ENCODE measurements at regions not wholly inside any gene's neighbourhood (a gene's known extent, or its start where the extent isn't known, plus 50 kb on each side); places are given as distances from the start of the nearest gene placed in this dataset.

DNA sequence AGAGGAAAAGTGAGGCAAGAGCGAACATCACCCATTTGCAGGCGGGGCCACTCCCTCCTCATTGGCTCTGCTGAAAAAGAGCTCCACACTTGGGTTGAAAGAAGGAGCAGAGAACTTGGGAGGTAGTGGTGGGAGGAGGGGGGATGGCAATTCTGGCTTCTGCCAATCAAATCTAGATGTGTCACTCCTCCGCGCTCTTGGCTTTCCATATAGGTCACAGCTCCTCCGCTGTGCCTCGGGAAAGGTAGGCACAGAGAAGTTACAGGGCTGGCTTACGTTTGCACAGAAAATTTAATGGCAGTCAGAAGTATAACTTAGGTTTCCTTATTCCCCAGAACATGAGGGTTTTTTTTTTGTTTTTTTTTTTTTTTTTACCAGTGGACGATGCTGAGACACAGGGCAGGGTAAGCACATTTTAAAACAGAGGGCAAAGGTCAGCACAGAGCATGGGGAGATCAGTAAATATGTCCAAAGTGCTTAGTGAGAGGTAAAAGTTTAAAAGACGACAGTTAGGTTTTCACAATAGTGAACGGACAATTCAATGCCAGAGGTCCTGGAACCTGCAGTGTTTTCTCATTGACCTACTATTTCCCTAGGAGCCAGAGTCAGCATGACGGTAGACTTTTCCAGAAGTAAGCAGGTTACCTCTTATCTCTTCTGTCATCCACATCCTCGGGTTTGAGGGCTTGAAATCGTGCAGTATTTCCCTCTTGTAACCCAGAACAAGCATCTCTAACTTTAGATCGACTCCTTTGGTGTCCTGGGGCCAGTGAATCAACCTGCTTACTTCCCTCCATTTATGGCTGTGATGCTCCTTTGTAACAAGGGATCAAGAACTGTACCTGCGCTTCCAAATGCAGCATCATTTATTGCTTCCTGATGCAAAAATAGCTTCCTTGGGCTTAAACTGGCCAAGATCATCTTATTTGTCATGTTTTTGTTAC is 258.9 kb upstream of the PROX1 start:
- Mint-ChIP-seq H3K27ac (ENCODE audit: unreplicated experiment) (no peak overlapping the region), H3K9me3 (ENCODE audit: low read depth) (peaks cover 12% of the 10 kb centered on the region), H3K36me3 (ENCODE audit: low read depth) (no peaks in the 10 kb centered on the region), H3K27me3 (ENCODE audit: low read depth) (peaks cover 4% of the 10 kb centered on the region), H3K4me1 (ENCODE audit: low read depth) (peaks cover 13% of the 10 kb centered on the region), H3K4me3 (ENCODE audit: unreplicated experiment) (no peak overlapping the region)
- no peak for DNase-seq (ENCODE audit: low spot score)
- TF ChIP-seq CTCF (IDR thresholded peaks at IDR 0.05) = no peak

GRCh38 chr1:213733705-213734104 is 254.1 kb upstream of the PROX1 start:
- no peak overlapping the region for H3K4me3 Mint-ChIP-seq (ENCODE audit: unreplicated experiment)
- peaks cover 12% of the 10 kb centered on the region for H3K9me3 Mint-ChIP-seq (ENCODE audit: low read depth)
- DNase-seq (ENCODE audit: low spot score) = no peak
- H3K4me1 Mint-ChIP-seq (ENCODE audit: low read depth) = no peaks in the 10 kb centered on the region
- H3K36me3 Mint-ChIP-seq (ENCODE audit: low read depth) = no peaks in the 10 kb centered on the region
- TF ChIP-seq CTCF (IDR thresholded peaks at IDR 0.05) = no peak
- no peaks in the 10 kb centered on the region for H3K27me3 Mint-ChIP-seq (ENCODE audit: low read depth)
- no peak overlapping the region for H3K27ac Mint-ChIP-seq (ENCODE audit: unreplicated experiment)

DNA sequence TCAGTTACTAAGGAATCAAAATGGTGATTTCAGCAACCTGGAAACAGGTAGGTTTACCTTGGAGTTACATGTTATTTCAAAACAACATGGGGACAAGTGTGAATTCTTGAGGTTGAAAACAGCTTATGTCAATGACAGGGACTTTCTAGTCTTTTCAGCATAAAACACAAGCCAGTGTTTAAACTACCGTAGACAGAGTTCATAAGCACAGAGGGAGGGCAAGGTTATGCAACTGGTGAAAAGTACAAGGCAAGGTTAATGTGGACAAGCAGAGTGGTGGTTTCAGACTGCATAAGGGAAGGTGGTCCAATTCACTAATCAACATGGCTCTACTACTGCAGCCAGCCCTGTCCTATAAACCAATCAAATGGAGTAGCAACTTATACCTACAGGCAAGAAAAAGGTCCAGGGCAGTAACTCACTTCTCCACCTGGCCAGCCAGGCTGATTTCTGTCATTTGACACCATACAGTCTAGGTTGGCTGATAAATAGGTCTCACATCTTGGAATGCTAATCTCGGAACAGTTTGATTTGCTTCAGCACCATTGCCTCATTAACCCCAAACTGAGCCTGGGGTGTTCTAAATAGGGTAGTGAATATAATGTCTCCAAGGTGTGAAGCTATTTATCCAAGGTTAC is 250.3 kb upstream of the PROX1 start:
- TF ChIP-seq CTCF (IDR thresholded peaks at IDR 0.05) = no peak
- no peaks in the 10 kb centered on the region for H3K9me3 Mint-ChIP-seq (ENCODE audit: low read depth)
- no peaks in the 10 kb centered on the region for H3K36me3 Mint-ChIP-seq (ENCODE audit: low read depth)
- H3K4me3 Mint-ChIP-seq (ENCODE audit: unreplicated experiment) = no peak overlapping the region
- DNase-seq (ENCODE audit: low spot score) = no peak
- H3K4me1 Mint-ChIP-seq (ENCODE audit: low read depth) = no peaks in the 10 kb centered on the region
- no peak overlapping the region for H3K27ac Mint-ChIP-seq (ENCODE audit: unreplicated experiment)
- no peaks in the 10 kb centered on the region for H3K27me3 Mint-ChIP-seq (ENCODE audit: low read depth)

- no peaks in the 10 kb centered on the region for H3K36me3 Mint-ChIP-seq (ENCODE audit: low read depth)
- H3K9me3 Mint-ChIP-seq (ENCODE audit: low read depth) = peaks cover 3% of the 10 kb centered on the region
- no peaks in the 10 kb centered on the region for H3K27me3 Mint-ChIP-seq (ENCODE audit: low read depth)
- H3K4me1 Mint-ChIP-seq (ENCODE audit: low read depth) = no peaks in the 10 kb centered on the region
- no peak for TF ChIP-seq CTCF (IDR thresholded peaks at IDR 0.05)
- no peak overlapping the region for H3K4me3 Mint-ChIP-seq (ENCODE audit: unreplicated experiment)
- no peak overlapping the region for H3K27ac Mint-ChIP-seq (ENCODE audit: unreplicated experiment)
- DNase-seq (ENCODE audit: low spot score) = no peak
Observed at GRCh38 chr1:213738658-213739057, 249.1 kb upstream of the PROX1 start.

GRCh38 chr1:213742992-213743391 is 244.8 kb upstream of the PROX1 start:
- H3K9me3 Mint-ChIP-seq (ENCODE audit: low read depth) = peaks cover 3% of the 10 kb centered on the region
- H3K27ac Mint-ChIP-seq (ENCODE audit: unreplicated experiment) = no peak overlapping the region
- TF ChIP-seq CTCF (IDR thresholded peaks at IDR 0.05) = no peak
- no peaks in the 10 kb centered on the region for H3K27me3 Mint-ChIP-seq (ENCODE audit: low read depth)
- no peak for DNase-seq (ENCODE audit: low spot score)
- no peaks in the 10 kb centered on the region for H3K4me1 Mint-ChIP-seq (ENCODE audit: low read depth)
- H3K36me3 Mint-ChIP-seq (ENCODE audit: low read depth) = no peaks in the 10 kb centered on the region
- H3K4me3 Mint-ChIP-seq (ENCODE audit: unreplicated experiment) = no peak overlapping the region
